IMR-90 (cell line): ENCODE measurements at regions not wholly inside any gene's neighbourhood (a gene's known extent, or its start where the extent isn't known, plus 50 kb on each side); places are given as distances from the start of the nearest gene placed in this dataset.

Source experiments
- ATAC-seq: fragments of 200-7000 bp; cut with Tn5 transposase; 2 replicates; pipeline ENCODE4 v1.9.1; 2020; ENCODE audit warnings: low read depth, mild to moderate bottlenecking, moderate library complexity
- BruUV-seq: library from RNA; stranded (reverse); fragments of 400-500 nt; replicated peaks from 2 replicates; lab custom pipeline; 2021; lab: Mats Ljungman, UMichigan
- CTCF ChIA-PET: fragments of 300-600 bp; formaldehyde crosslinking; extraction: SDS; loops from one replicate; lab custom pipeline; 2021; ENCODE audit warnings: antibody characterized with exemption; lab: Yijun Ruan, JAX
- POLR2A ChIA-PET: fragments of 300-600 bp; sonication (Branson Sonifier 250); formaldehyde crosslinking; loops from one replicate; lab custom pipeline; 2022; ENCODE audit warnings: antibody characterized with exemption; ENCODE audit not compliant: unreplicated experiment; lab: Charles Lee
- DNase-seq: peaks from one replicate; pipeline ENCODE4 v3.0.0; 2013
- H2AFZ ChIP-seq: replicated peaks from 2 replicates; pipeline ENCODE3; 2013; ENCODE audit warnings: low read length, mild to moderate bottlenecking; ENCODE audit not compliant: poor library complexity
- H2AK5ac ChIP-seq: 2 replicates; pipeline ENCODE4 v1.6.1; 2013; ENCODE audit warnings: low read depth, low read length, inconsistent platforms
- H2AK9ac ChIP-seq: replicated peaks from 2 replicates; pipeline ENCODE3; 2013; ENCODE audit warnings: mild to moderate bottlenecking, low read depth, low read length, moderate library complexity; ENCODE audit not compliant: poor library complexity
- H2BK120ac ChIP-seq: 2 replicates; pipeline ENCODE4 v1.6.1; 2013; ENCODE audit warnings: low read depth, low read length, inconsistent platforms
- H2BK15ac ChIP-seq: 3 replicates; pipeline ENCODE4 v1.6.1; 2013; ENCODE audit warnings: low read depth, low read length, inconsistent platforms
- H2BK20ac ChIP-seq: 2 replicates; pipeline ENCODE4 v1.6.1; 2013; ENCODE audit warnings: low read depth, mild to moderate bottlenecking, inconsistent platforms, low read length, moderate library complexity
- H2BK5ac ChIP-seq: 2 replicates; pipeline ENCODE4 v1.6.1; 2013; ENCODE audit warnings: mild to moderate bottlenecking, low read depth, low read length, inconsistent platforms; ENCODE audit not compliant: poor library complexity, severe bottlenecking
- H3K14ac ChIP-seq: replicated peaks from 2 replicates; pipeline ENCODE4 v1.6.1; 2013; ENCODE audit warnings: low read depth, low read length, inconsistent platforms
- H3K18ac ChIP-seq: 2 replicates; pipeline ENCODE4 v1.6.1; 2013; ENCODE audit warnings: low read depth, low read length, control low read depth
- H3K23ac ChIP-seq: 2 replicates; pipeline ENCODE4 v1.6.1; 2013; ENCODE audit warnings: low read depth, low read length, inconsistent platforms
- H3K27ac ChIP-seq: 2 replicates; pipeline ENCODE4 v1.5.1; 2013; ENCODE audit warnings: mild to moderate bottlenecking, control low read depth, low read length; ENCODE audit not compliant: insufficient read depth
- H3K27me3 ChIP-seq: 2 replicates; pipeline ENCODE4 v1.6.1; 2013; ENCODE audit warnings: low read length; ENCODE audit not compliant: control insufficient read depth, insufficient read depth
- H3K36me3 ChIP-seq: 2 replicates; pipeline ENCODE4 v1.6.1; 2013; ENCODE audit warnings: low read length, mixed read lengths; ENCODE audit not compliant: control insufficient read depth, insufficient read depth
- H3K4ac ChIP-seq: 2 replicates; pipeline ENCODE4 v1.6.1; 2013; ENCODE audit warnings: low read depth, low read length, inconsistent platforms
- H3K4me1 ChIP-seq: 2 replicates; pipeline ENCODE4 v1.6.1; 2013; ENCODE audit warnings: low read length, mixed read lengths; ENCODE audit not compliant: control insufficient read depth, insufficient read depth
- H3K4me2 ChIP-seq: 2 replicates; pipeline ENCODE4 v1.6.1; 2013; ENCODE audit warnings: low read depth, mild to moderate bottlenecking, control low read depth, low read length, moderate library complexity
- H3K4me3 ChIP-seq: 2 replicates; pipeline ENCODE4 v1.5.1; 2013; ENCODE audit warnings: low read depth, mild to moderate bottlenecking, control low read depth, low read length, moderate library complexity; ENCODE audit not compliant: insufficient read depth
- H3K56ac ChIP-seq: 2 replicates; pipeline ENCODE4 v1.6.1; 2013; ENCODE audit warnings: low read length, inconsistent platforms; ENCODE audit not compliant: insufficient read depth; ENCODE audit errors: extremely low read depth
- H3K79me1 ChIP-seq, 2 experiments: 2 replicates each; pipeline ENCODE4 v1.6.1; 2013; ENCODE audit warnings: low read length in 2 of 2, inconsistent platforms in 1 of 2, low read depth in 1 of 2
- H3K9ac ChIP-seq: 2 replicates; pipeline ENCODE4 v1.6.1; 2013; ENCODE audit warnings: low read depth, low read length, control low read depth
- H3K9me1 ChIP-seq: 2 replicates; pipeline ENCODE4 v1.6.1; 2013; ENCODE audit warnings: low read length, inconsistent platforms; ENCODE audit not compliant: insufficient read depth
- H3K9me3 ChIP-seq: 2 replicates; pipeline ENCODE4 v1.6.1; 2013; ENCODE audit warnings: low read length; ENCODE audit not compliant: control insufficient read depth, insufficient read depth
- H4K20me1 ChIP-seq: 2 replicates; pipeline ENCODE4 v1.6.1; 2013; ENCODE audit warnings: low read length, inconsistent platforms; ENCODE audit not compliant: insufficient read depth
- H4K5ac ChIP-seq: 2 replicates; pipeline ENCODE4 v1.6.1; 2013; ENCODE audit warnings: mild to moderate bottlenecking, low read depth, low read length, control low read depth
- H4K8ac ChIP-seq, 2 experiments: 2 replicates each; pipeline ENCODE4 v1.6.1; 2013; ENCODE audit warnings: low read depth in 2 of 2, low read length in 2 of 2, control low read depth in 1 of 2, inconsistent platforms in 1 of 2
- H4K91ac ChIP-seq: 2 replicates; pipeline ENCODE4 v1.6.1; 2013; ENCODE audit warnings: low read depth, low read length, inconsistent platforms; ENCODE audit not compliant: insufficient read depth
- BHLHE40 ChIP-seq: fragments of 150-350 bp; IDR thresholded peaks from 2 replicates; pipeline ENCODE4 v1.6.1; 2016; ENCODE audit warnings: mild to moderate bottlenecking, low read depth, low read length
- CHD1 ChIP-seq: IDR thresholded peaks from 2 replicates; pipeline ENCODE4 v1.6.1; 2012; ENCODE audit warnings: low read depth, low read length, improper control_type of control experiment
- ELK1 ChIP-seq: fragments of 150-350 bp; IDR thresholded peaks from 2 replicates; pipeline ENCODE4 v1.6.1; 2016; ENCODE audit warnings: low read depth, mild to moderate bottlenecking, low read length, moderate library complexity, borderline replicate concordance
- MAZ ChIP-seq: IDR thresholded peaks from 2 replicates; pipeline ENCODE4 v1.6.1; 2012; ENCODE audit warnings: low read depth, mild to moderate bottlenecking, low read length, improper control_type of control experiment, moderate library complexity, borderline replicate concordance
- MXI1 ChIP-seq: IDR thresholded peaks from 2 replicates; pipeline ENCODE4 v1.6.1; 2012; ENCODE audit warnings: low read depth, mild to moderate bottlenecking, low read length, moderate library complexity, borderline replicate concordance
- RCOR1 ChIP-seq: IDR thresholded peaks from 2 replicates; pipeline ENCODE4 v1.6.1; 2012; ENCODE audit warnings: mild to moderate bottlenecking, low read length, improper control_type of control experiment; ENCODE audit not compliant: insufficient replicate concordance
- USF2 ChIP-seq: fragments of 150-350 bp; IDR thresholded peaks from 2 replicates; pipeline ENCODE4 v1.6.1; 2017; ENCODE audit warnings: mild to moderate bottlenecking, antibody characterized with exemption, low read length, low read depth
- WGBS, 2 experiments: methylation state at CpG; one replicate each; pipeline versions ENCODE4 v1.1.5 to v1.1.7; 2013; ENCODE audit warnings: missing lambda C conversion rate in 2 of 2; ENCODE audit not compliant: insufficient read length in 1 of 2; ENCODE audit errors: extremely low coverage in 2 of 2; 5-methylcytosine and 5-hydroxymethylcytosine counted together
- dilution Hi-C: fragments of 300-500 bp; cut with HindIII; formaldehyde crosslinking; loops from one replicate; pipeline ENCODE4 v1.14.3; 2018; ENCODE audit warnings: low sequenced_read_pairs; ENCODE audit not compliant: unreplicated experiment
- in situ Hi-C: fragments of 300-500 bp; cut with MboI; formaldehyde crosslinking; loops from 3 replicates; pipeline ENCODE4 v1.14.3; 2019; ENCODE audit warnings: low sequenced_read_pairs, inconsistent platforms, mixed read lengths
- intact Hi-C: fragments of 100-400 bp; cut with micrococcal nuclease; formaldehyde crosslinking; loops from 2 replicates; pipeline ENCODE4 v1.10.0; 2022

- BruUV-seq, result no TSS peak
- ChIA-PET POLR2A (no interaction called here), CTCF (no interaction called here)
- no peak overlapping the region for H4K91ac ChIP-seq
- H2BK120ac ChIP-seq, result no peak overlapping the region
- H3K4ac ChIP-seq, result no peak overlapping the region
- no peak overlapping the region for H3K18ac ChIP-seq
- no peaks in the 10 kb centered on the region for H3K9me1 ChIP-seq
- no peak for TF ChIP-seq ELK1
- no peak for TF ChIP-seq MAZ
- no peak for TF ChIP-seq CHD1
- TF ChIP-seq BHLHE40, result no peak
- TF ChIP-seq USF2, result no peak
- no peak for TF ChIP-seq RCOR1
- no peak for TF ChIP-seq MXI1
- no peak overlapping the region for H2BK15ac ChIP-seq
- no peak overlapping the region for H4K5ac ChIP-seq
- DNase-seq, result no peak
- no peak overlapping the region for H3K14ac ChIP-seq
- no peaks in the 10 kb centered on the region for H3K4me1 ChIP-seq
- H2BK20ac ChIP-seq, result no peak overlapping the region
- 40% methylated on average over 1 of the region's 4 CpGs; no CpG with 5 or more reads in 1 of the 2 experiments for WGBS, 2 experiments
- in situ Hi-C loops, result loop anchor here (25.0 kb wide), 1 partner anchor 789 kb away; no protein-coding TSS in a partner anchor
- intact Hi-C loops, result no loop called here
- no peak overlapping the region for H2AK5ac ChIP-seq
- H3K79me1 ChIP-seq, result no peaks in the 10 kb centered on the region
- H2AFZ ChIP-seq, result no peak overlapping the region
- no peak overlapping the region for H3K9ac ChIP-seq
- H3K27ac ChIP-seq, result no peak overlapping the region
- ATAC-seq, result no peak
- no peak overlapping the region for H3K4me3 ChIP-seq
- no peaks in the 10 kb centered on the region for H3K9me3 ChIP-seq
- no peak overlapping the region for H2BK5ac ChIP-seq
- no peaks in the 10 kb centered on the region for H4K20me1 ChIP-seq
- no peak overlapping the region for H2AK9ac ChIP-seq
- no peak overlapping the region for H4K8ac ChIP-seq
- dilution Hi-C loops, result no loop called here
- no peaks in the 10 kb centered on the region for H3K36me3 ChIP-seq
- no peaks in the 10 kb centered on the region; the same call in 1 of the 2 replicates for H3K27me3 ChIP-seq
- no peak overlapping the region for H3K56ac ChIP-seq
- no peak overlapping the region for H3K23ac ChIP-seq
- no peak overlapping the region for H3K4me2 ChIP-seq
Measured at GRCh38 chr2:230600881-230601280, 111.8 kb upstream of the CAB39 start.
